GM12864 (cell line): ENCODE measurements at regions not wholly inside any gene's neighbourhood (a gene's known extent, or its start where the extent isn't known, plus 50 kb on each side); places are given as distances from the start of the nearest gene placed in this dataset.

Source experiments
- DNase-seq: peaks from one replicate; pipeline ENCODE4 v3.0.0-alpha.2; 2011; ENCODE audit warnings: low read depth
- H3K4me3 ChIP-seq: 2 replicates; pipeline ENCODE4 v1.5.1; 2011; ENCODE audit warnings: mild to moderate bottlenecking, low read depth, low read length, control low read depth
- TF ChIP-seq, protein P1 (sequence below): IDR thresholded peaks from 2 replicates; pipeline ENCODE4 v1.5.1; 2011; ENCODE audit warnings: low read depth, mild to moderate bottlenecking, moderate library complexity, low read length, control low read depth, inconsistent platforms; ENCODE audit errors: missing control alignments

GRCh38 chr15:62637574-62637897 is 405.0 kb upstream of the TPM1 start:
- no peak overlapping the region for H3K4me3 ChIP-seq
- no peak for DNase-seq
- TF ChIP-seq, protein P1, sequence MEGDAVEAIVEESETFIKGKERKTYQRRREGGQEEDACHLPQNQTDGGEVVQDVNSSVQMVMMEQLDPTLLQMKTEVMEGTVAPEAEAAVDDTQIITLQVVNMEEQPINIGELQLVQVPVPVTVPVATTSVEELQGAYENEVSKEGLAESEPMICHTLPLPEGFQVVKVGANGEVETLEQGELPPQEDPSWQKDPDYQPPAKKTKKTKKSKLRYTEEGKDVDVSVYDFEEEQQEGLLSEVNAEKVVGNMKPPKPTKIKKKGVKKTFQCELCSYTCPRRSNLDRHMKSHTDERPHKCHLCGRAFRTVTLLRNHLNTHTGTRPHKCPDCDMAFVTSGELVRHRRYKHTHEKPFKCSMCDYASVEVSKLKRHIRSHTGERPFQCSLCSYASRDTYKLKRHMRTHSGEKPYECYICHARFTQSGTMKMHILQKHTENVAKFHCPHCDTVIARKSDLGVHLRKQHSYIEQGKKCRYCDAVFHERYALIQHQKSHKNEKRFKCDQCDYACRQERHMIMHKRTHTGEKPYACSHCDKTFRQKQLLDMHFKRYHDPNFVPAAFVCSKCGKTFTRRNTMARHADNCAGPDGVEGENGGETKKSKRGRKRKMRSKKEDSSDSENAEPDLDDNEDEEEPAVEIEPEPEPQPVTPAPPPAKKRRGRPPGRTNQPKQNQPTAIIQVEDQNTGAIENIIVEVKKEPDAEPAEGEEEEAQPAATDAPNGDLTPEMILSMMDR: no peak

DNA sequence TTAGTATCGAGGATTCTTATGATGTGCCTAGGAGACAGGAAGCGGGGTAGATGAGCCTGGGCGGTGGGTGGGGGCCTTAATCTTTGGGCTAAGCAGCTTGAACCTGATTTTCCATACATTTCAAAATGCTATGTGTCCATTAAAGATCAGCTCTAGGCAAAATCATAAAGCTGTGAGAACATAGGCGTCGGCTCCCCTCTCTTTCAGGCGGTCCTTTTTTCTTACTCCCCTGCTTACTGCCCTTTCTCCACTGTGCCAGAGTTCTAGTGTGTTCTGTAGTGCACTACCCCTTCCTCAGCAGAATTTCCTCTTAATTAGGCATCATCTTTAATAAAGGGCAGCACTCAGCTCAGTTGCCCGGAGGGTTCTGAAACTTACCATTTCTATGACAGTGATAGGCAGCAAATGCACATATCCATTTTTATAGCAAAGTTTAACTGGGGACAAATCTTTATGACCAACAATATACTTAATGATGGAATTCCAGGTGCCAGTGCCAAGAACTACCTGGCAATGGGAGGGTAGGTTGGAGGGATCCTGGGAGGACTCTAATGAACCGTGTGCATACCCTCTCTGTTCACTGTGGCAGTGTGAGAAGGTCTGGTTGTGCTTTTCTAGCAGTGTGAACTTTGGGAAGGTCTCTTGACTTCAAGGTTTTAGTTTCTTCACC is 404.5 kb upstream of the TPM1 start:
- TF ChIP-seq, protein P1: no peak
- H3K4me3 ChIP-seq: no peak overlapping the region
- DNase-seq: no peak

GRCh38 chr15:62639432-62639831 is 403.1 kb upstream of the TPM1 start:
- no peak overlapping the region for H3K4me3 ChIP-seq
- TF ChIP-seq, protein P1: no peak
- no peak for DNase-seq

- TF ChIP-seq, protein P1: no peak
- no peak for DNase-seq
- H3K4me3 ChIP-seq: no peak overlapping the region
These were observed 402.5 kb upstream of the TPM1 start for GRCh38 chr15:62639906-62640605.

DNA sequence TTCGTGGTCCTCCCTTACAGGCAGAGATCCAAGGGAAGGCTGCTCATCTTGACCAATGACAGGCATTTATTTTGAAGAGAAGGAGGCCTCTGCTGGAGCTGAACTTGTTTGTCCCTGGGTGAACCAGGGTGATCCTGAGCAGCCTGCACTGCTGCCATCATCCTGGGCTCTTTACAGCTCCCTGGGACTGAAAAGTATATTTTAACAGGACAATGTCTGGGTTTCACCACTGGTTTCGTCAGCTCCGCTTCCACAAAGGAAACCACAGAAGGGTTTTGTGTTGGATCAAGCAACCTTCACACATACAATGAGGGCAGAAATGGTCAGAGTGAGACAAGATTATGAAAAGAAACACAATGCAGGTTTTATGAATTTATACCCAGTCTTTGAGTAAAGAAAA is 400.7 kb upstream of the TPM1 start:
- no peak for DNase-seq
- TF ChIP-seq, protein P1: no peak
- no peak overlapping the region for H3K4me3 ChIP-seq

- TF ChIP-seq, protein P1: no peak
- H3K4me3 ChIP-seq: no peak overlapping the region
- DNase-seq: no peak
These were observed 399.0 kb upstream of the TPM1 start for GRCh38 chr15:62643572-62643971.
